K562 (cell line): ENCODE measurements at regions not wholly inside any gene's neighbourhood (a gene's known extent, or its start where the extent isn't known, plus 50 kb on each side); places are given as distances from the start of the nearest gene placed in this dataset.

Source experiments
- ATAC-seq: fragments of 200-7000 bp; cut with Tn5 transposase; 3 replicates; pipeline ENCODE4 v1.9.1; 2020; ENCODE audit warnings: moderate library complexity
- BruUV-seq: library from RNA; stranded (reverse); fragments of 400-500 nt; replicated peaks from 2 replicates; lab custom pipeline; 2021; lab: Mats Ljungman, UMichigan
- CTCF ChIA-PET: fragments of 300-600 bp; formaldehyde crosslinking; extraction: SDS; loops from one replicate; lab custom pipeline; 2021; ENCODE audit warnings: low intra/inter-chr PET ratio; lab: Yijun Ruan, JAX
- POLR2A ChIA-PET: fragments of 300-600, 350-650 bp; sonication (Branson Sonifier 250); formaldehyde crosslinking; extraction: SDS; loops from one replicate; lab custom pipeline; 2021; ENCODE audit warnings: antibody characterized with exemption, inconsistent platforms; lab: Yijun Ruan, JAX
- DNase-seq, 4 experiments: peaks; one replicate each; pipeline versions ENCODE4 v3.0.0 to v3.0.0-alpha.2; 2011 to 2018; ENCODE audit warnings: low spot score in 3 of 4, mixed read lengths in 3 of 4; ENCODE audit errors: extremely low read depth in 1 of 4
- FAIRE-seq: peaks from 2 replicates; lab custom pipeline; 2011; peaks lifted over from hg19 to GRCh38; lab: Jason Lieb, UNC
- H2AFZ ChIP-seq: 2 replicates; pipeline ENCODE4 v1.6.0; 2011; ENCODE audit warnings: low read depth, low read length, control low read depth, inconsistent platforms
- H3K27ac ChIP-seq: fragments of 200-600 bp; 3 replicates; pipeline ENCODE4 v1.8.0; 2011; ENCODE audit warnings: low read depth, mild to moderate bottlenecking, control low read depth, inconsistent platforms, low read length, moderate library complexity, mixed read lengths; ENCODE audit errors: extremely low read depth
- H3K27me3 ChIP-seq, 2 experiments: fragments of 300-600 bp in 1 of 2; 2 replicates in 1 of 2; 3 replicates in 1 of 2; pipeline versions ENCODE4 v1.6.0 to v1.8.0; 2011; ENCODE audit warnings: inconsistent platforms in 2 of 2, low read length in 2 of 2, mild to moderate bottlenecking in 1 of 2, mixed read lengths in 1 of 2, moderate library complexity in 1 of 2; ENCODE audit not compliant: control insufficient read depth in 2 of 2, insufficient read depth in 2 of 2
- H3K36me3 ChIP-seq: fragments of 300-600 bp; 3 replicates; pipeline ENCODE4 v1.8.0; 2011; ENCODE audit warnings: mild to moderate bottlenecking, low read length, inconsistent platforms; ENCODE audit not compliant: control insufficient read depth, insufficient read depth
- H3K4me1 ChIP-seq, 2 experiments: fragments of 200-600 bp in 1 of 2; replicated peaks in 1 of 2; 2 replicates in 1 of 2; 3 replicates in 1 of 2; pipeline versions ENCODE4 v1.5.1 to v1.8.0; 2011; ENCODE audit warnings: inconsistent platforms in 2 of 2, low read length in 2 of 2, mild to moderate bottlenecking in 1 of 2, mixed read lengths in 1 of 2, moderate library complexity in 1 of 2; ENCODE audit not compliant: control insufficient read depth in 2 of 2, insufficient read depth in 2 of 2
- H3K4me2 ChIP-seq: 2 replicates; pipeline ENCODE4 v1.6.1; 2011; ENCODE audit warnings: low read length, control low read depth, inconsistent platforms, mixed read lengths; ENCODE audit not compliant: insufficient read depth
- H3K4me3 ChIP-seq: fragments of 200-600 bp; sonication (generic), shearing (Covaris generic); 2 replicates; pipeline ENCODE4 v1.5.1; 2016; ENCODE audit warnings: control low read depth, inconsistent platforms
- H3K79me2 ChIP-seq: fragments of 200-600 bp; 3 replicates; pipeline ENCODE4 v1.8.0; 2011; ENCODE audit warnings: low read length, inconsistent platforms; ENCODE audit not compliant: control insufficient read depth, insufficient read depth
- H3K9ac ChIP-seq, 2 experiments: 2 replicates each; pipeline versions ENCODE4 v1.6.0 to v1.6.1; 2011; ENCODE audit warnings: low read depth in 2 of 2, low read length in 2 of 2, control low read depth in 1 of 2, inconsistent platforms in 1 of 2, mild to moderate bottlenecking in 1 of 2, mixed read lengths in 1 of 2; ENCODE audit not compliant: insufficient read depth in 1 of 2
- H3K9me1 ChIP-seq: one replicate; pipeline ENCODE4 v1.6.0; 2011; ENCODE audit warnings: inconsistent platforms, mild to moderate bottlenecking, low read length, moderate library complexity; ENCODE audit not compliant: control insufficient read depth, insufficient read depth
- H3K9me3 ChIP-seq: replicated peaks from 2 replicates; pipeline ENCODE4 v1.5.1; 2011; ENCODE audit warnings: low read depth, low read length, inconsistent platforms; ENCODE audit not compliant: control insufficient read depth, insufficient read depth
- H4K20me1 ChIP-seq: replicated peaks from 2 replicates; pipeline ENCODE4 v1.6.1; 2011; ENCODE audit warnings: low read length, inconsistent platforms, mixed read lengths; ENCODE audit not compliant: control insufficient read depth, insufficient read depth
- BACH1 ChIP-seq: fragments of 200-800 bp; sonication (Bioruptor generic); IDR thresholded peaks from 2 replicates; pipeline ENCODE4 v1.6.1; 2016; ENCODE audit warnings: missing genetic modification characterization, missing compliant biosample characterization
- HCFC1 ChIP-seq: IDR thresholded peaks from 2 replicates; pipeline ENCODE4 v1.6.1; 2012; ENCODE audit warnings: low read depth, low read length, improper control_type of control experiment
- MCM7 ChIP-seq, 2 experiments: fragments of 450-650 bp; IDR thresholded peaks; 2 replicates each; pipeline ENCODE4 v1.6.1; 2016 to 2018
- MED1 ChIP-seq: sonication (generic); formaldehyde crosslinking; IDR thresholded peaks from 2 replicates; pipeline ENCODE4 v1.8.1; 2023; ENCODE audit warnings: missing genetic modification reagents, borderline replicate concordance
- MIER1 ChIP-seq: fragments of 450-650 bp; IDR thresholded peaks from 2 replicates; pipeline ENCODE4 v1.6.1; 2016; ENCODE audit warnings: antibody characterized with exemption, mild to moderate bottlenecking, low read depth
- MNT ChIP-seq, 2 experiments: fragments of 450-650 bp; conservative IDR thresholded peaks; 2 replicates each; pipeline ENCODE4 v1.6.1; 2017; ENCODE audit warnings: mild to moderate bottlenecking in 2 of 2, moderate library complexity in 2 of 2
- NRF1 ChIP-seq, 2 experiments: fragments of 450-650 bp; IDR thresholded peaks in 1 of 2; conservative IDR thresholded peaks in 1 of 2; 2 replicates each; pipeline ENCODE4 v1.6.1; 2014; ENCODE audit warnings: mild to moderate bottlenecking in 2 of 2
- ZNF282 ChIP-seq: sonication (generic); formaldehyde crosslinking; IDR thresholded peaks from 2 replicates; pipeline ENCODE4 v1.8.1; 2023; ENCODE audit warnings: missing genetic modification reagents
- WGBS: fragments of 100-300 bp; shearing (Covaris generic); methylation state at CpG from one replicate; pipeline ENCODE4 v1.1.6; 2016; ENCODE audit warnings: low coverage, mixed read lengths; ENCODE audit not compliant: insufficient coverage; ENCODE audit errors: missing lambda C conversion rate; 5-methylcytosine and 5-hydroxymethylcytosine counted together
- in situ Hi-C: fragments of 300-500 bp; cut with MboI; formaldehyde crosslinking; loops from 4 replicates; pipeline ENCODE4 v1.15.0; 2018; ENCODE audit warnings: inconsistent platforms, mixed read lengths
- intact Hi-C: fragments of 100-400 bp; cut with micrococcal nuclease; formaldehyde crosslinking; loops from 2 replicates; pipeline ENCODE4 v1.14.2; 2022
- TF ChIP-seq, protein P1 (sequence below): sonication (generic); formaldehyde crosslinking; IDR thresholded peaks from 2 replicates; pipeline ENCODE4 v1.8.0; 2022; ENCODE audit warnings: mild to moderate bottlenecking, low read depth, missing genetic modification reagents
- TF ChIP-seq, protein P2 (sequence below): fragments of 200-400 bp; formaldehyde crosslinking; IDR thresholded peaks from 2 replicates; pipeline ENCODE4 v1.6.1; 2017; ENCODE audit warnings: mild to moderate bottlenecking, low read depth, low read length, moderate library complexity

DNA sequence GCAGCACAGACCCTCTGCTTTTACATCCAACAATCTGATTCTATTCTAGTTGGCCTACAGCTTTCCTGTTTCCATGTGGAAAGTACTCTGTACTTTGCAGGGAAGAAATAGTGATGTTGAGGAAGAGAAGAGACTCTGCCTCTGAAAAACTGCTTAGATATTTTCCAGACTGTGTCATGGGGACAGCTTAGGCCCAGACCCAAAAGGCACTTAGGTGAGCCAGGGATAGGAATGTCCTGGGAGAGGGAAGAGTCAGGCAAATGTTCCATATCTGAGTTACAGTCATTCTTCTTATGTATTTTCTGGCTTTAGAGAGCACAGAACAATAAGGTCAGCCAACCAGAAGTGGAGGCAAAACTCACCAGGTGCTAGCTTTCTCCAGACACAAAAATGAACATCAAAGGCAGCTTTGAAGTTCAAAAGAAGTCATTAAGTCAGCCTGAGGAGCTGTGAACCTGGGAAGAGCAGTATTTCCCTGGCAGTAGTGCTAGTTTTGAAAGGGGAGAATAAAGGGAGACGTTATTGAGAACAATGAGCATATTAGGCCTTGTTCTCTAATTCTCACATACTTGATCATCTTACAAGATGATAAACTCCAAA lies 199.7 kb upstream of the LMNTD1 start:
- no peaks in the 10 kb centered on the region for H3K36me3 ChIP-seq
- 8% methylated on average over 1 of the region's 1 CpG for WGBS

GRCh38 chr12:25755136-25755970 lies 202.3 kb upstream of the LMNTD1 start:
- DNase-seq (no peak), ATAC-seq (no peak), FAIRE-seq (no peak)
- WGBS = 0% methylated on average over 4 of the region's 4 CpGs
- CTCF ChIA-PET = no interaction called here
- no peaks in the 10 kb centered on the region for H3K4me1 ChIP-seq
- no peaks in the 10 kb centered on the region for H4K20me1 ChIP-seq
- no peaks in the 10 kb centered on the region for H3K36me3 ChIP-seq
- H3K9me3 ChIP-seq = no peaks in the 10 kb centered on the region
- no peak overlapping the region for H2AFZ ChIP-seq
- POLR2A ChIA-PET = interaction anchor here (1.1 kb wide), 1 partner anchor 21 kb away, joined by 3 read pairs; no protein-coding TSS in a partner anchor
- H3K9me1 ChIP-seq = no peaks in the 10 kb centered on the region
- H3K9ac ChIP-seq = no peak overlapping the region
- intact Hi-C loops = no loop called here
- H3K4me3 ChIP-seq = no peak overlapping the region
- no peaks in the 10 kb centered on the region for H3K79me2 ChIP-seq
- H3K4me2 ChIP-seq = no peak overlapping the region
- in situ Hi-C loops = no loop called here
- no peaks in the 10 kb centered on the region for H3K27me3 ChIP-seq
- no TSS peak for BruUV-seq
- no peak overlapping the region for H3K27ac ChIP-seq
- TF ChIP-seq NRF1 (conservative IDR thresholded peaks at IDR 0.05 in 1 of 2, IDR thresholded peaks at IDR 0.05 in 1 of 2) (no peak), HCFC1 (no peak), MED1 (no peak), ZNF282 (CRISPR knock-in tag) (no peak), BACH1 (tag) (no peak), MNT (conservative IDR thresholded peaks at IDR 0.05) (no peak)
- TF ChIP-seq, protein P1, sequence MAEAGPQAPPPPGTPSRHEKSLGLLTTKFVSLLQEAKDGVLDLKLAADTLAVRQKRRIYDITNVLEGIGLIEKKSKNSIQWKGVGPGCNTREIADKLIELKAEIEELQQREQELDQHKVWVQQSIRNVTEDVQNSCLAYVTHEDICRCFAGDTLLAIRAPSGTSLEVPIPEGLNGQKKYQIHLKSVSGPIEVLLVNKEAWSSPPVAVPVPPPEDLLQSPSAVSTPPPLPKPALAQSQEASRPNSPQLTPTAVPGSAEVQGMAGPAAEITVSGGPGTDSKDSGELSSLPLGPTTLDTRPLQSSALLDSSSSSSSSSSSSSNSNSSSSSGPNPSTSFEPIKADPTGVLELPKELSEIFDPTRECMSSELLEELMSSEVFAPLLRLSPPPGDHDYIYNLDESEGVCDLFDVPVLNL (CRISPR knock-in tag) = no peak
- TF ChIP-seq, protein P2, sequence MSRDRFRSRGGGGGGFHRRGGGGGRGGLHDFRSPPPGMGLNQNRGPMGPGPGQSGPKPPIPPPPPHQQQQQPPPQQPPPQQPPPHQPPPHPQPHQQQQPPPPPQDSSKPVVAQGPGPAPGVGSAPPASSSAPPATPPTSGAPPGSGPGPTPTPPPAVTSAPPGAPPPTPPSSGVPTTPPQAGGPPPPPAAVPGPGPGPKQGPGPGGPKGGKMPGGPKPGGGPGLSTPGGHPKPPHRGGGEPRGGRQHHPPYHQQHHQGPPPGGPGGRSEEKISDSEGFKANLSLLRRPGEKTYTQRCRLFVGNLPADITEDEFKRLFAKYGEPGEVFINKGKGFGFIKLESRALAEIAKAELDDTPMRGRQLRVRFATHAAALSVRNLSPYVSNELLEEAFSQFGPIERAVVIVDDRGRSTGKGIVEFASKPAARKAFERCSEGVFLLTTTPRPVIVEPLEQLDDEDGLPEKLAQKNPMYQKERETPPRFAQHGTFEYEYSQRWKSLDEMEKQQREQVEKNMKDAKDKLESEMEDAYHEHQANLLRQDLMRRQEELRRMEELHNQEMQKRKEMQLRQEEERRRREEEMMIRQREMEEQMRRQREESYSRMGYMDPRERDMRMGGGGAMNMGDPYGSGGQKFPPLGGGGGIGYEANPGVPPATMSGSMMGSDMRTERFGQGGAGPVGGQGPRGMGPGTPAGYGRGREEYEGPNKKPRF = no peak

More for the DNA sequence above, 199.7 kb upstream of the LMNTD1 start:
- no peak overlapping the region for H3K4me3 ChIP-seq
- DNase-seq (no peak), ATAC-seq (no peak), FAIRE-seq (no peak)
- intact Hi-C loops = no loop called here
- POLR2A ChIA-PET = no interaction called here
- BruUV-seq = no TSS peak
- no peak overlapping the region for H3K27ac ChIP-seq
- in situ Hi-C loops = no loop called here
- H3K9me1 ChIP-seq = no peaks in the 10 kb centered on the region
- no peak overlapping the region for H3K9ac ChIP-seq
- H3K4me2 ChIP-seq = no peak overlapping the region
- no peaks in the 10 kb centered on the region for H3K79me2 ChIP-seq
- H3K4me1 ChIP-seq = no peaks in the 10 kb centered on the region
- CTCF ChIA-PET = no interaction called here
- H3K27me3 ChIP-seq = no peaks in the 10 kb centered on the region
- H2AFZ ChIP-seq = no peak overlapping the region
- TF ChIP-seq MIER1 (no peak), MCM7 (IDR thresholded peaks at IDR 0.05) (no peak)
- TF ChIP-seq, all 486 proteins: peak for 0
- Histone ChIP-seq H4K20me1 (no peaks in the 10 kb centered on the region), H3K9me3 (no peaks in the 10 kb centered on the region)
